Stimulated activated CD8-positive, alpha-beta memory T cell treated with anti-CD3 and anti-CD28 coated beads, Interleukin-4, amount 100 ng/mL, for 4 hours (primary cell): ENCODE measurements at regions not wholly inside any gene's neighbourhood (a gene's known extent, or its start where the extent isn't known, plus 50 kb on each side); places are given as distances from the start of the nearest gene placed in this dataset.
A peak's percentile ranks its signal among the peaks of the same experiment; 100 is the strongest.
"Not testable (repeated sequence)": the region's sequence is repeated elsewhere in the genome, so short reads cannot be mapped to it uniquely, and the experiment has no call there.

ENCODE experiments used
- DNase-seq, 2 donors: peaks; one replicate each; pipeline ENCODE4 v3.0.0-alpha.2; 2020; ENCODE audit warnings: low read depth in 2 of 2, low spot score in 1 of 2

DNA sequence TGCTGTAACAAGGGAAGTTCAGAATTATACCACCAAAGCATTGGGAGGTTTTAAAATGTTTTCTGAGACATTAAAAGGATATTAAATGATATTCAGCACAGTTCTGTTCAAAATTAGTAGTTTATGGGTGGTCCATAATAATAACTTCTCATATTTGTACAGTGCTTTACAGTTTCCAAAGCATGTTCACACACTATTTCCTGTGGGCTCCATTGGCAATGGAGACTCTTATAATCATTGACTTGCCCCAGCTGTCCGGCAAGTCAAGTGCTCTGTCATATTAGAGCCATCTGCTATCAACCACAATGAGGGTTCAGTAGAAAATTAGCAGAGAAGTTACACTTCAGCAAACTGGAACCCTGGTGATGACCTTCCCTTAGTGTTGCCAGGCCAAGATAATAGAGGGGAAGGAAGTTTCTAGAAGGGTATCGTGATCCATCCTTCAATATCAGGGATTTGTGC, 526.6 kb upstream of the CCDC196 start:
- DNase-seq = no peak

DNA sequence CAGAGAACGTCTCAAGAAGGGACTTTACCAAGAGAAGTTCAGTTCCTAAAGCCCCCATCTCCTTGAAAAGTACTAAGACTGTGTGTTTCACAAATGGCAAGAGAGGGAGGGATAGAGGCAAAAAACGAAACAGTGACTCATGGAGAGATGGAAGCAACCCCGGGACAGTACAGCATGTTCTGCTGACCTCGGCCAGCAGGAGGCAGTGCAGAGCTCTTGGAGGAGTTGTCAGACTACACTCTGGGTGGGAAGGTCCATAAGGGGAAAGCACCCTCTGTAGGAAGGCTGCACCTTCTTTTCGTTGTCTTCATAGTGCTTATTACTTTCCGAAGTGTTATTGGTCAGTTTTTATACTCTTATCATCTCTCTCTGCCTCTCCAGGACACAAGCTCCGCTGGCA, 525.2 kb upstream of the CCDC196 start:
- peak; percentile 21 to 31 for DNase-seq

DNA sequence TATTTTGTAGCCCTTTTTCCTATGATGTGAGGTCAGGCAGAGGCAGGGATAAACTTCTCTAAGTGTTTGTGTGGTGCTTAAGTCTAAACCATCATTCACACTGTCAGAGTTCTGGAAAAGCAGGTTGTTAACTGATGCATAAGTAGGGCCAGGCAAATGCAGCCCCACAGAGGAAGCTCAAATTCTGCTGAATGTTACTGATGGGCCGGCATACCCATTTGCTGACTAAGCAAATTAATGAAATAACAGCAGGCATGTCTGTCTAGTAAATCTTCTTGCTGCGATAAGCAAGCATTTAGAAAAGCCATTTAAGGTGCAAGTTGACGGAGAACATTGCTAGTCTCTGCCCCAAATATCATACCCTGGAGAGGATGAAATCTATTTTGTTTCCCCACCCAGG, 523.2 kb upstream of the CCDC196 start:
- DNase-seq = no peak

DNA sequence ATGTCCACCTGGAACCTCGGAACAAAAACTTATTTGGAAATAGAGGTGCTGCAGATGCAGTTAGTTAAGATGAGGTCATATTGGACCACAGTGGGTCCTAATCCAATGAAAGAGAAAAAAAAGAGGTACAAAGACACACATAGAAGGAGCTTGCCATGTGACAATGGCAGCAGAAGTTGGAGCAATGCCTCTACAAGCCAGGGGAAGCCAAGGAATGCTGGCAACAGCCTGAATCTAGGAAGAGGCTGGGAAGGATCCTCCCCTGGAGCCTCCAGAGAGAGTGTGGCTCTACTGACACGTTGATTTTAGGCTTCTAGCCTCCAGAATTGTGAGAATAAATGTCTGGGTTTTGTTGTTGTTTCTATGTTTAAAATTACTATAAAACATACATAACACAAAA, 521.8 kb upstream of the CCDC196 start:
- no peak for DNase-seq

DNA sequence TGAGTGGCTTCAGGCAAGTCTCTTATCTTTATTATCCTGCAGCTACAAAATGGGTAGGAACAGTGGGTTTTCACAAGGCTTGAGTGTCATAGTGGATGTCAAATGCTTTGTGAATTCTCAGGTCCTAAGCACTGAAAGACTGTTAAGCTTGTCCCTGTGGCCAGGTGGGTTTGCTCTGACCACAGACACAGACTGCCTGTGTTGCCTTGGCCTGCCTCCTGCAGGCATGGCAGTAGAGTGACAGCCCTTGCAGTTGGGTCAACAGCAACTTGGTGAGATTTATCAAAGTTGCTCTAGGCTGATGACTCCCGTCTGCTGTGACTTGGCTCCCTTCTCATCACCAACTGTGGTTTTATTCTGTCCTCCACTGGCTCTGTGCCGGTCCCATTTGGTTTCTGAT, 520.0 kb upstream of the CCDC196 start:
- DNase-seq = no peak

DNA sequence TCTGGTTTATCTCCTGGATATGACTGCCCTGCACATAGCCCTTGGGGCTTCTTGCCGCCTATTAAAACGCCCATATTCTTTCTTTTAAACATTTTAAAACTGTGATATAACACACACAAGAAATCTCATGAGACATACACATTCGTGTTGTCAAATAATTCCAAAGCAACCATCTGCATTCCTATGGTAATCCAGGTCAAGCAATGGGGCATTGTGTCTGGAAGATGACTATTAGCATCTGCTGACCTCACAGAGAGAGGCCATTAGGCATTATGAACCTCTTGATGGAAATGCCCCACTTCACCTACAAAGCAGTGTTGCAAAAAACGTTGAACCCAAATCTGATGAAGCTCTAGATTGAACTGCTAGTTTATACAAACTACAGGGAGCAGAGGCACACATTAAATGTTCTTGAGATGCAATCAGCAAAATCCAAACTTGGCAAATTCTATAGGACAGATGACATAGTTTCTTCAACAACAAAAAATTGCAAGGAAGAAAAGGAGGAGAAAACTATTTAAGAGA, 513.8 kb upstream of the CCDC196 start:
- DNase-seq = no peak

DNA sequence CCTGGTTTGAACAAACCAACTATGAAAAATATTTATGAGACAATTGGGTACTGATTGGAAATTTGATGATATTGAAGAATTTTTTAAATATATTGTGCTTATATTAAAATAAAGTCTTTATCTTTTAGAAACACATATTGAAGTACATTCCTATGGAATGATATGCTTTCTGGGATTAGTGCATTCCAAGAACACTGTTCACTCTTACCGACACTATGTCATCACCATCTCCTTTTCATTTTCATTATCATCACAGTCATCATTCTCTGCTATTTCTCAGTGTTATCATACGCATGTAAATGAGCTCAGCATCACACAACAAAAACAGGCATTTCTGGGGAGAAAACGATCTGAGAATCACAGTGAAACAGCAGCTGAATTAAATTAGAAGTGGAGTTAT, 513.3 kb upstream of the CCDC196 start:
- no peak for DNase-seq

DNA sequence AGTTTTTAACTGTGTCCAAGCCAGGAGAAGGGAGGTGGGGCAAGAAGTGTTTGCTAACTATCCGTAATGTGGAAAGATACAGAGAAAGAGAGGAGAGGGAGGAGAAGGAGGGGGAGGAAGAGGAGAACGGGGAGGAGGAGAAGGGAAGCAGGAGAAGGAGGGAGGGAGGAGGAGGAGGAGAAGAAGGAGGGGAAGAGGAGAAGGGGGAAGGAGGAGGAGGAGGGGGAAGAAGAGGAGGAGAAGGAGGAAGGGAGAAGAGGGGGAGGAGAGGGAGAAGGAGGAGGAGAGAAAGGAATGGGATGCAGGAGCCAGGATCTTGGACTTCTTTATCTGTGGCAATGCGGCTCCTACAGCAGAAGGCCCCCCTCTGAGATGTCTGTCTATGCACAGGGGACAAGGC, 510.3 kb upstream of the CCDC196 start:
- DNase-seq = no peak

DNA sequence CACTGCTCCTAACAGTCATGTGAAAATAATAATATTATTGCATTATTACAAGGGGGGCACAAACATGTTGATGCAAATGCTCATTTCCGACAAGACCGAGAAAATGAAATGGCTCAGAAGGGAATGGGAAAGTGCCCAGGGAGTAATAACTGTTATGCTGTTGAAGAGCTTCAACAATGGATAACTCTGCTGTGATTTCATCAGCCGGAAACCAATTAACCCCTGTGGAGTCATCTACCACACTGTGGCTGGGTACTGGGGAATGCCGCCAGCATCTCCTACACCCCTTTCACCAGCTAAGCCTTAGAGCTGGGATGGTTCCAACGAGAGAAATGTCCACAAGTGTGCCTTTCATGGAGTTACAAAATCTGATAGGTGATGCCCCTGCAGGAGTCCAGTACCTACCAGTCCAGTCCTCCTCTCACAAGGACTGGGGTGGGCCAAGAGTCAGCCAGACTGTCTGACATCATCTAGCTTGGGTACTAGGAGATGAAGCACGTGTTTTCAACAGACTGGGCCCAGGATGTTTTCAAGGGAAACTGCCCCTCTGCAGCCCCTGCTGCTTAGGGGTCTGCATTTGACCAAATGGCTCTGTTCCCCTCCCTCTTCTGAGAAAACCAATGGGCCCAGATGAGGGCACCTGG, 509.3 kb upstream of the CCDC196 start:
- no peak for DNase-seq

DNA sequence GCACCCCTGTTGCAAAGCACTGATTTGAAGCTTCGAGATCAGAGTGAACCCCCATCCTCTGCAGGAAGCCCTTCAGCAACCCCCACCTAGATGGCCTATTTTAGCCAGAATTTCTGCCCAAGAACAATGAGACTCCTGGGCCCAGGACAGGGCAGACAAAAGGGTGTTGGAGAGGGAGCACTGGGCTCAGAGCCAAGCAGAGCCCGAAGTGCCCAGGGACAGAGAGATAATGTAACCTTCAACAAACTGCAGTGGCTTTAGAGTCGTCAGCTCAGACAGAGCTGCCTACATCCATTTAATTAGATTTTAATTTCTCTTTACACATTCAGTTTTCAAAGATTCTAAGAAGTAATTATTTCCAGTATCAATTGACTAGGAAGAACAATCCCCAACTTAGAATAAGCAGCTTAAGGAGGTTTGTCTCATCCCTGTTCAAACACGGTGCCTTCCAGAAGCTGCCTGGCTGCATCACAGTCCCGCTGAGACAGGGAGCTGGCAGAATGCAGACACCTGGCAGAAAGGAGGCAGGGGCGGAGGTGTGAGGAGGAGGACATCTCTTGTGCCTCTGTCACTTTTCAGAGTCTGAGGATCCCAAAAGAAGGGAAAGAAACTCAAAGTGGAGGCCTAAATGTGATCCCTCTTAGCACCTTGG, 504.9 kb upstream of the CCDC196 start:
- no peak for DNase-seq

DNA sequence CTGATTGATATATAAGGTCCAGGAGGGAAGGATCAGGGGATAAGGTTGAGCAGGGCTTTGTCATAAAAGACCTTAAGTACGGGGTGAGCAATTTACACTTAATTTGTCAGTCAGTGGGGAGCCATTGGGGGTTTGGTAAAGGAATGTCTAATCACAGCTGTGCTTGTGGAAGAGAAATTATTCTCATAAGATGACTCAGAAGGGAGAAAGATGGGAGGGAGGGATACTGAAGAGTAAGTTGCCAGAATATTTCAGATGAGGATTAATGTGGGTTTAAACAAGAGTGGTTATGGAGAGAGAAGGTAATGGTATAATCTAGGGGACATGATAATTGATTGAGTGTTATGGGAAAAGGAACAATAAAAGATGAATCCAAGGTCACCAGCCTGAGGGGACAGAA, 500.1 kb upstream of the CCDC196 start:
- DNase-seq = no peak

DNA sequence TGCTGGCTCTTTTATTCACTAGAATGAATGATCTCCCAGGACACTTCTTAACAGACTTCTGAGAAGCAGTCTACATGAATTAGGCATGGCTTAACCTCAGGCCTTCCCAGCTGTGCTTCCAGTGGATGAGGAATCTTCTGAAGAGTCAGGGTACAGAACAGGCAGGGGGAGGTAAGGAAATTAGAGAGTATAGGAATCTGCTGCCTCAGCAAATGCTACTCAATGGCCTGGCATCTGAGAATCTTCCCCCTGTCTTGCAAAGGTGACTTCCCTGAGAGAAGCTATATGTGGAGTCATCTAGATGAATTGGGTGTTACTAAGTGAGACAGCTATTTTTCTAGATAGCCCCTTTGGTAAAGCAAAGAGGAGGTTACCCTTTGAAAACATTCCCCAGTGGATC, 496.2 kb upstream of the CCDC196 start:
- DNase-seq = no peak

DNA sequence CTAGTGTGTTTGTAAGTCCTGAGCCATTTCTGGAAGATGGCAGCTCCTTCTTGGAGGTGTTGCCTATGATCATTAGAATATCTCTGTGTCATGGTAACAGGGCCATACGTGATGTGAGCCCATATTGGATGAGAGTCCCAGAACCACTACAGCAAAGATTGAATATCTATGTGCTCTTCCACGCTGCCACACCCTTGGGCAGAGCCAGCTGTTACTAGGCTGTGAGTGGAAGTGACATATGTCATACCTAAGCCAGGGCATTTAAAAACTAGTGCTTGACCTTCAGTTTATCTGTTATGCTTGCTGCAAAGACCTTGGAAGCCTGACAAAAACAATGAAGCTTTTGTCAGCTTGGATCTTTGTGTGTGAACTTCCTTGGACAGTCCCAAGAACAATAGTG, 495.1 kb upstream of the CCDC196 start:
- DNase-seq = no peak

DNA sequence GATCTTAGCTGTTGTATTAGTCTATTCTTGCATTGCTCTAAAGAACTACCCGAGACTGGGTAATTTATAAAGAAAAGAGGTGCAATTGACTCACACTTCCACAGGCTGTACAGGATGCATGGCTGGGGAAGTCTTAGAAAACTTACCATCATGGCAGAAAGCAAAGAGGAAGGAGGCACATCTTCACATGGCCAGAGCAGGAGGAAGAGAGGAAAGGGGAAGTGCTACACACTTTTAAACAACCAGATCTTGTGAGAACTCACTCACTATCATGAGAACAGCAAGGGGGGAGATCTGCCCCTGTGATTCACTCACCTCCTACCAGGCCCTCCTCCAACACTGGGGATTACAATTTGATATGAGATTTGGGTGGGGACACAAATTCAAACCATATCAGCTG, 494.2 kb upstream of the CCDC196 start:
- not testable (repeated sequence) for DNase-seq

DNA sequence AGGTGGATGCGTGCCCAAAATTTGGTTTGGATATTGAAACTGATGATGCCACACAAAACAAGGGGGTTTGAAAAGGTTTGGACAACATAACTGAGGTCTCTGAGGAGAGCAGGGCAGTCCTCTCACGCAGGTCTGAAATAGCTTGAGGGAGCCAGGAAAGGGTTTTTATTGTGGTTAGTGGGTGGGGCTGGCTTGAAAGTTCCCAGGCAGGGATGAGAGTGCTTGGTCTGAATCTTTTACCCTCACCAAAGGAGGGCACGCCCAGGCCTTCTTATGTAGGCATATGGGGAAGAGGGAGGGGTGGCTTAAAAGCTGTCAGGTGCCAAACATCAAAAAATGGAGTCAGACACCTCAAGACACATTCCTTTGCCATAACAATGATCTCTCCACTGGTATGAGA, 493.1 kb upstream of the CCDC196 start:
- DNase-seq = no peak

DNA sequence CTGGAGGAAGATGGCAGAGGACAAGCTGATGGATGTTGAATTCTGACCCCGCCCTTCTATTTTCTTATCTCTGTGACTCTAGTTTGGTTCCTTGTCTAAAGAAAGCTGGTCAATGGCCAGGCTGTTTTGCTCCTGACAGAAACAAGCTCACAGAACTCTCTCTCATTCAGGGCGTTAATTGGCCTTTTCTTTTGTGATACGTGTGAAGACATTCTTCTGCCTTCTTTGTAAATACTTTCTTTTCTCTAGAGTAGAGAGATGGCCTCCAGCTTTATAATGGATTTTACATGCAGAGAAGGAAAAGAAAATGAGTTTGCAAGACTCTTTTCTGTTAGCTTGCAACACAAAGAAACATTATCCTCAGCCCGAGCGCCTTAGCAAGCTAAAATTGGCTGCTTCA, 492.2 kb upstream of the CCDC196 start:
- no peak for DNase-seq

DNA sequence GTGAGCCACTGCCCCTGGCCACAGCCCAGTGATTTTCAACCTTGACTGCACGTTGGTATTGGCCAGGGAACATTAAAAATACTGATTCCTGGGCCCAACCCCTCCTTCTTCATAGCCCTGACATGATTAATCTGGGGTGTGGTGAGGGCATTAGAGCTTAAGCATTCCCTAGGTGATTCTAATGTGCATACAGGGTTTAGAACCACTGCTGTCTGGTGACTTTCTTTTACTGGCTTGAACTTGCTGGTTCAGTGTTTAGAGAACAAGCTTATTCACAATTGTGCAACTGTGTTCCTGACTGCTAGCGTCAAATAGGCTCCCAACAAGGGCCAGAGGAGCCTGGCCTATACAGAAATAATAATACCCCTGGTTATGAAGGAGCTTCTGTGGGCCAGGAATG, 488.8 kb upstream of the CCDC196 start:
- DNase-seq = no peak

DNA sequence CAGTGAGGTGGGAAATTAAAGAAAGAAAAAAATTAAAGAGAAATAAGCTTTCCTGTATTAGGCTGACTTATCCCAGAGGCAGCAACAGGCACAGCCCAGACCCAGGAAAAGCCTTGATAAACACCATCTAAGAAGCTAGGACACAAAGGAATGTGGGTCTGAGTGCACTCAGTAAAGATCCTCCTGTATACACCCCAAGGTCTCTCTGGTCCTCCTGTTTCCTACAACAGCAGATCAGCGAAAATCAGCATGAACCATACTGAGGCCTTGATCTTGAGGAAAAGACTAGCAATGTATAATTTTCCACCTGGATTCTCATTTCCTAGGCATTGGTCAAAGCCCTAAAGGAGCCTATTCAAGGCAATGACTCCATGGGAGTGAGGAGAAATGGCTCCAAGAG, 486.3 kb upstream of the CCDC196 start:
- DNase-seq = no peak

DNA sequence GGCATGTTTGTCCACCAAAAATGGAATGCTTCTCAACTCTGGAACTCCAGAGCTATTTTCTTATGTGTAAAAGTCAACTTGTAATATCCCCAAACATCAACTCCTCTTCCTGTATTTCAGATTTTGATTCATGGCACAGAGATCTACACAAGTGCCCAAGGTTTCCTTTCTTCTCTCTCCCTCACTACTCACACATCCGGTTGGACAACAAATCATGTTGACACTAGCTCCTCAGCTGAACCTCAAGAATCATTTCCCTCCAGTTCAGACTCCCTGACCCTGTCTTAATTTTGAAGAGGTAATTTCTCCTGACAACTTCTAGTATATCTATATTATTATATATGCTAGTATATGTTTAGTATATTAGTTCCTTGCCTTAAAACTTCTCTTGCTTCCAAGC, 485.4 kb upstream of the CCDC196 start:
- no peak for DNase-seq

DNA sequence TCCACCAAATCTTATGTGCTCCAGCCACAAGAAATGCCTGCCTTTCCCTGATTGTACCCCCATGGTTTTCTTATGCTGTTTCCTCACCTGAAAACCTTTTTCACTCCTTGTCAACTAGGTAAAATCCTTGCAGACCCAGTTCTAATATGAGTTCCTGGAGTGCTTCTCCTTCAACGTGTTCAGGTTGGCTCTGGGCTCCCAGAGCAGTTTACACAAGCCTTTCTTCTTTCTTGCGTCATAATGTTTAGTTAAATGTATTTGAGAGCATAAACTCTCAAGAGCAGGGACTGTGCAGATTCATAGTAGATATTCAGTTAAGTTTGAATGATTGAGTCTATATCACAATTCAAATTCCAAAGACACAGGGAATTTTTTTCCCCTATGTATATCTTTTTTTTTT, 484.8 kb upstream of the CCDC196 start:
- DNase-seq = no peak

DNA sequence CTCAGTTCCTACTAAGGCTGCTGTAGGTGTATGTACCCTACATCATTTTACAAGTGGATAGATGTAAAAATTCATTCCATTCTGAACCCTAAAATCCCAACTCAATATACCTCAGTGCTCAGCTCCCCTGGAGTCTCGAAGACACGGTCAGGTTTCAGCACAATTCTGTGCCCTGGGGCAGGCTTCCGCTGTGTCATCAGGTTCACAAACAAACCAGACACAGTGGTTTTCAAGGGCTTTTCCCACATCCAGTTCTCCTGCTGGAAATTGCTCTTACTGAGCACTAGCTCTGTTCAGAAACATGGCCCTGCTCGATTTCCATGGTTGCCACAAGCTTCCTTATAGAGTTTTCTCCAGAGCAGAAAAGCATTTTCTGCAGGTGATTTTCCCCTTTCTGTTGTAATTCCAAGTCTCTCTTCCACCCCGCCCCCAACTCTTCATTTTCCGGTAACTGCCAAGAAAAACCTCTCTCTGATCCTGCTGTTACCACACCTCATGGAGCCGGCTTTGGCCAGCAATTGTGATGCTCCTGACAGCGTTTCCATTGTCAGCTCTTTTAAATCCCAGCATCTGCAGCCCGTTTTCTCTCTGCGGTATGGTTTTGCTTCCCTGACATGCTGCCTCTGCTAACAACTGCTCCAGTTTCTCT, 483.0 kb upstream of the CCDC196 start:
- DNase-seq = no peak

DNA sequence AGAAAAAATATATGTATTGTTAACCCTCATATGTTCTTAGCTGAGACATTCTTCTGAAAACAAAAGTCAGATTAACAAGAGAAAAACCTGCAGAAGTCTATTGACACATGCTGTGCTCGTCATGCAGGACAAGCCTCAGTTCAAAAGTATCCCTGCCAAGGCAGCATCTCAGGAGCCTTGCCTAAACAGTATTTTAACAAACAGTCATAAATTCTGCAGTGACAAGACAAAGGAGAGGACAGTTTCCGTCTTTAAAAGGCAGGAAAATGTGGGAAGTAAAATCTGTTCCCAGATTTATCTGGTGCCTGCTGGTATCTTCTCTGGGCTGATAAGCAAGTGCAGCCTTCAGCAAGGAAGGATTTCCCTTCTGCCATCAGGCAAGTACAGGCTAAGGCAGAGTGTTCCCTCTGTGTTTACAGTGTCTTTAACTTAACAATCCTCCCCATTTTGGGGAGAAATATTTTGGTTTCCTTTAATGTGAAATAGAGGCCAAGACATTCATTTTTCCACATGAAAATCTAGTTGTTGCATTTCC, 480.2 kb upstream of the CCDC196 start:
- no peak for DNase-seq
